Stimulated activated CD4-positive, alpha-beta T cell treated with anti-CD3 and anti-CD28 coated beads, TNF-alpha, amount 100 ng/mL, for 48 hours (primary cell): ENCODE measurements at regions not wholly inside any gene's neighbourhood (a gene's known extent, or its start where the extent isn't known, plus 50 kb on each side); places are given as distances from the start of the nearest gene placed in this dataset.
"Not testable (repeated sequence)": the region's sequence is repeated elsewhere in the genome, so short reads cannot be mapped to it uniquely, and the experiment has no call there.

ENCODE experiments used
- DNase-seq, 3 donors: peaks; one replicate each; pipeline ENCODE4 v3.0.0-alpha.2; 2020; ENCODE audit warnings: low read depth in 3 of 3

- no peak for DNase-seq
Measured at GRCh38 chr2:35454966-35455638, 900.5 kb upstream of the CRIM1 start.

GRCh38 chr2:35447821-35448220 is 907.8 kb upstream of the CRIM1 start:
- DNase-seq, result no peak

- DNase-seq, result no peak
Measured at GRCh38 chr2:35447215-35447614, 908.4 kb upstream of the CRIM1 start.

GRCh38 chr2:35443087-35443486 is 912.5 kb upstream of the CRIM1 start:
- DNase-seq, result no peak

- not testable (repeated sequence) for DNase-seq
Measured at GRCh38 chr2:35441575-35441974, 914.0 kb upstream of the CRIM1 start.

GRCh38 chr2:35440308-35440707 is 915.3 kb upstream of the CRIM1 start:
- DNase-seq, result not testable (repeated sequence)

GRCh38 chr2:35436893-35437292 is 918.7 kb upstream of the CRIM1 start:
- not testable (repeated sequence) for DNase-seq

GRCh38 chr2:35428548-35428947 is 927.0 kb upstream of the CRIM1 start:
- DNase-seq, result peak in 1 of 3 donors; percentile 3

- no peak for DNase-seq
Measured at GRCh38 chr2:35421485-35421884, 934.1 kb upstream of the CRIM1 start.

GRCh38 chr2:35417293-35417692 is 938.3 kb upstream of the CRIM1 start:
- DNase-seq, result no peak

- no peak for DNase-seq
Measured at GRCh38 chr2:35416391-35417140, 939.0 kb upstream of the CRIM1 start.

GRCh38 chr2:35415942-35416341 is 939.6 kb upstream of the CRIM1 start:
- no peak for DNase-seq

GRCh38 chr2:35415282-35415681 is 940.3 kb upstream of the CRIM1 start:
- no peak for DNase-seq

- peak in 2 of 3 donors; percentile 16 to 40 for DNase-seq
Measured at GRCh38 chr2:35410431-35411061, 945.0 kb upstream of the CRIM1 start.

- DNase-seq, result no peak
Measured at GRCh38 chr2:35409762-35410161, 945.8 kb upstream of the CRIM1 start.

GRCh38 chr2:35408320-35408719 is 947.3 kb upstream of the CRIM1 start:
- DNase-seq, result no peak

- DNase-seq, result no peak
Measured at GRCh38 chr2:35391736-35392442, 963.7 kb upstream of the CRIM1 start.

- no peak for DNase-seq
Measured at GRCh38 chr2:35378791-35379190, 976.8 kb upstream of the CRIM1 start.

- DNase-seq, result no peak
Measured at GRCh38 chr2:35374845-35375244, 980.7 kb upstream of the CRIM1 start.

- DNase-seq, result no peak
Measured at GRCh38 chr2:35365859-35366258, 989.7 kb upstream of the CRIM1 start.

- DNase-seq, result no peak
Measured at GRCh38 chr2:35356332-35356731, 999.2 kb upstream of the CRIM1 start.

- no peak for DNase-seq
Measured at GRCh38 chr2:35355056-35355455, 1000.5 kb upstream of the CRIM1 start.
